A673 (cell line): ENCODE measurements at regions not wholly inside any gene's neighbourhood (a gene's known extent, or its start where the extent isn't known, plus 50 kb on each side); places are given as distances from the start of the nearest gene placed in this dataset.

ENCODE experiments used
- BruUV-seq: library from RNA; stranded (reverse); fragments of 400-500 nt; replicated peaks from 2 replicates; lab custom pipeline; 2021; lab: Mats Ljungman, UMichigan
- CTCF ChIA-PET: fragments of 300-600 bp; sonication (Branson Sonifier 250); formaldehyde crosslinking; loops from one replicate; lab custom pipeline; 2022; ENCODE audit warnings: antibody characterized with exemption; lab: Charles Lee
- POLR2A ChIA-PET: fragments of 300-600 bp; sonication (Branson Sonifier 250); formaldehyde crosslinking; loops from one replicate; lab custom pipeline; 2022; ENCODE audit warnings: antibody characterized with exemption; ENCODE audit not compliant: low non-redundant PET; lab: Charles Lee
- DNase-seq: peaks from one replicate; pipeline ENCODE4 v3.0.0-alpha.2; 2015; ENCODE audit warnings: low spot score
- H3K27ac ChIP-seq: fragments of 200-600 bp; sonication (generic); 2 replicates; pipeline ENCODE4 v1.5.1; 2016; ENCODE audit warnings: mixed run types, low read depth, mild to moderate bottlenecking, mixed read lengths, antibody characterized with exemption, low read length; ENCODE audit not compliant: poor library complexity, severe bottlenecking
- H3K27me3 ChIP-seq: fragments of 200-600 bp; sonication (generic); replicated peaks from 2 replicates; pipeline ENCODE4 v1.6.1; 2017; ENCODE audit warnings: mixed run types, low read depth, mild to moderate bottlenecking, mixed read lengths, antibody characterized with exemption, low read length; ENCODE audit not compliant: insufficient read depth, poor library complexity
- H3K36me3 ChIP-seq: fragments of 200-600 bp; sonication (generic); 2 replicates; pipeline ENCODE4 v1.6.1; 2016; ENCODE audit warnings: mixed run types, mild to moderate bottlenecking, mixed read lengths, antibody characterized with exemption, low read length; ENCODE audit not compliant: insufficient read depth, poor library complexity, severe bottlenecking
- H3K4me1 ChIP-seq: fragments of 200-600 bp; sonication (generic); 2 replicates; pipeline ENCODE4 v1.6.1; 2017; ENCODE audit warnings: mixed run types, mild to moderate bottlenecking, mixed read lengths, antibody characterized with exemption, low read length; ENCODE audit not compliant: insufficient read depth, poor library complexity, severe bottlenecking
- H3K4me3 ChIP-seq: fragments of 200-600 bp; sonication (generic); 2 replicates; pipeline ENCODE4 v1.5.1; 2016; ENCODE audit warnings: low read depth, mixed run types, mild to moderate bottlenecking, mixed read lengths, low read length; ENCODE audit not compliant: poor library complexity, severe bottlenecking
- H3K9me3 ChIP-seq: fragments of 200-600 bp; sonication (generic); 2 replicates; pipeline ENCODE4 v1.6.1; 2016; ENCODE audit warnings: mixed run types, low read depth, mild to moderate bottlenecking, mixed read lengths, antibody characterized with exemption, low read length; ENCODE audit not compliant: poor library complexity, severe bottlenecking
- EZH2 ChIP-seq: fragments of 200-600 bp; sonication (generic); IDR thresholded peaks from 2 replicates; pipeline ENCODE4 v1.6.1; 2017; ENCODE audit warnings: borderline replicate concordance, low read depth, mild to moderate bottlenecking, mixed read lengths, antibody characterized with exemption, low read length; ENCODE audit not compliant: poor library complexity, severe bottlenecking
- intact Hi-C: fragments of 100-400 bp; cut with micrococcal nuclease; formaldehyde crosslinking; loops from one replicate; pipeline ENCODE4 v1.10.0; 2022; ENCODE audit not compliant: unreplicated experiment
- TF ChIP-seq, protein P1 (sequence below): fragments of 300-800, 200-600 bp; sonication (generic); conservative IDR thresholded peaks from 2 replicates; pipeline ENCODE4 v1.5.1; 2017; ENCODE audit warnings: low read depth, mild to moderate bottlenecking, antibody characterized with exemption, low read length, moderate library complexity, mixed read lengths

DNA sequence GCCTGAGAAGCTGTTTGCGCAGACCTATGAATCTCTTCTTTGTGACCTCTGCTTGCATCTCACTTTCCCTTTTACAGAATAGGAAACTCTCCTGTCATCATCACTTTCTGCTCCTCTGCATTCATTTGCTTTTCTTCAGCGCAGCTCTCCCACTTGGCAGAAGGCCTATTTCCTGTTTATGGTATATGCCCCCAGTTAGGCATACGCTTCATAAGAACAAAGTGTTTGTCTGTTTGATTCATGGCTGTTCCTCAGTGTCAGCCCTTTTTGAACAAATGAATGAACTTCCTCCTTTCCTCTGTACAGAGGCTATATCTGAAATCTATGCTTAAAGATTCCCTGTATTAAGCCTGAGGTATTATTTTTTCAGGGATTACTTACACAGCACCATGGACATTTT, 1216.9 kb upstream of the GBE1 start:
- Histone ChIP-seq H3K36me3 (no peaks in the 10 kb centered on the region), H3K4me3 (no peak overlapping the region), H3K9me3 (peaks cover 3% of the 10 kb centered on the region), H3K27me3 (no peaks in the 10 kb centered on the region), H3K27ac (no peak overlapping the region), H3K4me1 (no peaks in the 10 kb centered on the region)
- TF ChIP-seq EZH2: no peak
- TF ChIP-seq, protein P1, sequence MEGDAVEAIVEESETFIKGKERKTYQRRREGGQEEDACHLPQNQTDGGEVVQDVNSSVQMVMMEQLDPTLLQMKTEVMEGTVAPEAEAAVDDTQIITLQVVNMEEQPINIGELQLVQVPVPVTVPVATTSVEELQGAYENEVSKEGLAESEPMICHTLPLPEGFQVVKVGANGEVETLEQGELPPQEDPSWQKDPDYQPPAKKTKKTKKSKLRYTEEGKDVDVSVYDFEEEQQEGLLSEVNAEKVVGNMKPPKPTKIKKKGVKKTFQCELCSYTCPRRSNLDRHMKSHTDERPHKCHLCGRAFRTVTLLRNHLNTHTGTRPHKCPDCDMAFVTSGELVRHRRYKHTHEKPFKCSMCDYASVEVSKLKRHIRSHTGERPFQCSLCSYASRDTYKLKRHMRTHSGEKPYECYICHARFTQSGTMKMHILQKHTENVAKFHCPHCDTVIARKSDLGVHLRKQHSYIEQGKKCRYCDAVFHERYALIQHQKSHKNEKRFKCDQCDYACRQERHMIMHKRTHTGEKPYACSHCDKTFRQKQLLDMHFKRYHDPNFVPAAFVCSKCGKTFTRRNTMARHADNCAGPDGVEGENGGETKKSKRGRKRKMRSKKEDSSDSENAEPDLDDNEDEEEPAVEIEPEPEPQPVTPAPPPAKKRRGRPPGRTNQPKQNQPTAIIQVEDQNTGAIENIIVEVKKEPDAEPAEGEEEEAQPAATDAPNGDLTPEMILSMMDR: no peak
- ChIA-PET CTCF (no interaction called here), POLR2A (no interaction called here)
- intact Hi-C loops: no loop called here
- DNase-seq: peak; percentile 4
- BruUV-seq: no TSS peak

DNA sequence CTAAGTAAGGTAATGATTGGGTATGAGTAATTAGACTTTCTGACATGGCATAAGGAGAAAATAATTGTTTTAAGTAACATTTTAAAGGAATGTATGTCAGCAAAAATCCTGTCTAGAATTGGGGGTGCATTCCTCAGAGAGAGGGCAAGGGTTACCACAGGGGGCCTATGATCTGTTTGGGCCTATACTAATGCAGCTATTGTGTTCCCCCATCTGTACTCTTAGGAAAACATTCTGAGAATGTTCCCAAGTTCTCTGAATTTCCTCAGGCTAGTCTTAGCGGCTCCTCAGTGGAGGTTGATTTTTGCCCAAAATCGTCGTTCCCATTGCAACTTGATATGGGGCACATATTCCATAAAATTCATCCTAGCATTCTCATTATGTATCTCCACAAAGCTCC, 1216.4 kb upstream of the GBE1 start:
- H3K27ac ChIP-seq: no peak overlapping the region
- no peak overlapping the region for H3K4me3 ChIP-seq
- TF ChIP-seq, protein P1: no peak
- no peak for TF ChIP-seq EZH2
- peaks cover 3% of the 10 kb centered on the region for H3K9me3 ChIP-seq
- intact Hi-C loops: no loop called here
- H3K4me1 ChIP-seq: no peaks in the 10 kb centered on the region
- BruUV-seq: no TSS peak
- no peaks in the 10 kb centered on the region for H3K27me3 ChIP-seq
- DNase-seq: no peak
- ChIA-PET CTCF (no interaction called here), POLR2A (no interaction called here)
- H3K36me3 ChIP-seq: no peaks in the 10 kb centered on the region

DNA sequence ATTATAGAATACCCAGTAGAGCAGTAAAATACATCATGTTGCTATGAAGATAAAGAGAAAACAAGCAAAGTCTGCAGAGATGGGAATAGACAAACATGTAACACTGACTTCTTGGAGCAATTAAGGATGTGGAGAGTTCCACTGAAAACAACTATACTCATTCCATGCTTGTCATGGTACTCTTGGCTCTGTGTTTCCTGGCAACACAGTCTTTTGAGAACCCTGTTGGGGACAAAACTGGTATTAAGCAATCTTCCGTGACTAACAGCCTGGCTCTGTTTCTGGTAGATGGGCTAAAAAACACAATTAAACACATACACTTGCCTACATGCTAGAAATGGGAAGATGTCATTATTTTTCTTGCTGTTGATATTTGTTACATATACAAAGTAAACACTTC, 1212.3 kb upstream of the GBE1 start:
- Histone ChIP-seq H3K9me3 (peaks cover 3% of the 10 kb centered on the region), H3K36me3 (no peaks in the 10 kb centered on the region), H3K4me1 (no peaks in the 10 kb centered on the region), H3K27ac (no peak overlapping the region), H3K27me3 (no peaks in the 10 kb centered on the region), H3K4me3 (no peak overlapping the region)
- POLR2A ChIA-PET: no interaction called here
- CTCF ChIA-PET: no interaction called here
- DNase-seq: no peak
- intact Hi-C loops: no loop called here
- no peak for TF ChIP-seq EZH2
- BruUV-seq: no TSS peak

DNA sequence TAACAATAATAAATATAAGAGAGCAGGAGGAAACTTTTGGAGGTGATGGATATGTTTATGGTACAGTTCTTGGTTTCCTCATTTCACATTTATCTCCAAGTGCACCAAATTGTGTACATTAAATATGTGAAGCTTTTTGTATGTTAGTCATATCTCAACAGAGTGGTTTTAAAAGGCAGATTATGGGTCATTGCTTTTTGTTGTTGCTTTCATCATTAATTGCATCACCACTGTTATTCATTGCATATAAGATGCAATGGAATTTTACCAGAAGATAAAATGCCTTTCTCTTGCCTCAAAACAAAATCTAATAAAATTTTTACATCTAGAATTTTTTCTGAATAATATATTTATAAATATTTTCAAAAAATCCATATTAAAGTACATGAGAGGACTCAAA, 1198.9 kb upstream of the GBE1 start:
- Histone ChIP-seq H3K36me3 (no peaks in the 10 kb centered on the region), H3K9me3 (peaks cover 8% of the 10 kb centered on the region), H3K27me3 (no peaks in the 10 kb centered on the region), H3K4me1 (no peaks in the 10 kb centered on the region), H3K27ac (no peak overlapping the region), H3K4me3 (no peak overlapping the region)
- no TSS peak for BruUV-seq
- no peak for TF ChIP-seq EZH2
- TF ChIP-seq, protein P1: no peak
- ChIA-PET CTCF (no interaction called here), POLR2A (no interaction called here)
- DNase-seq: no peak
- intact Hi-C loops: no loop called here
